Stimulated activated CD8-positive, alpha-beta memory T cell treated with anti-CD3 and anti-CD28 coated beads, Interleukin-2, amount 100 ng/mL, for 48 hours (primary cell): ENCODE measurements at regions not wholly inside any gene's neighbourhood (a gene's known extent, or its start where the extent isn't known, plus 50 kb on each side); places are given as distances from the start of the nearest gene placed in this dataset.
"Not testable (repeated sequence)": the region's sequence is repeated elsewhere in the genome, so short reads cannot be mapped to it uniquely, and the experiment has no call there.

Experiments used
- DNase-seq, 2 donors: peaks; one replicate each; pipeline ENCODE4 v3.0.0-alpha.2; 2020; ENCODE audit warnings: low read depth in 2 of 2

GRCh38 chr21:38112219-38112789 lies 144.5 kb upstream of the KCNJ15 start:
- no peak for DNase-seq

GRCh38 chr21:38114717-38115333 lies 142.0 kb upstream of the KCNJ15 start:
- DNase-seq = no peak

- DNase-seq = no peak
These were observed 140.9 kb upstream of the KCNJ15 start for GRCh38 chr21:38115870-38116269.

- no peak for DNase-seq
These were observed 137.0 kb upstream of the KCNJ15 start for GRCh38 chr21:38119793-38120192.

GRCh38 chr21:38120679-38120983 lies 136.2 kb upstream of the KCNJ15 start:
- not testable (repeated sequence) for DNase-seq

DNA sequence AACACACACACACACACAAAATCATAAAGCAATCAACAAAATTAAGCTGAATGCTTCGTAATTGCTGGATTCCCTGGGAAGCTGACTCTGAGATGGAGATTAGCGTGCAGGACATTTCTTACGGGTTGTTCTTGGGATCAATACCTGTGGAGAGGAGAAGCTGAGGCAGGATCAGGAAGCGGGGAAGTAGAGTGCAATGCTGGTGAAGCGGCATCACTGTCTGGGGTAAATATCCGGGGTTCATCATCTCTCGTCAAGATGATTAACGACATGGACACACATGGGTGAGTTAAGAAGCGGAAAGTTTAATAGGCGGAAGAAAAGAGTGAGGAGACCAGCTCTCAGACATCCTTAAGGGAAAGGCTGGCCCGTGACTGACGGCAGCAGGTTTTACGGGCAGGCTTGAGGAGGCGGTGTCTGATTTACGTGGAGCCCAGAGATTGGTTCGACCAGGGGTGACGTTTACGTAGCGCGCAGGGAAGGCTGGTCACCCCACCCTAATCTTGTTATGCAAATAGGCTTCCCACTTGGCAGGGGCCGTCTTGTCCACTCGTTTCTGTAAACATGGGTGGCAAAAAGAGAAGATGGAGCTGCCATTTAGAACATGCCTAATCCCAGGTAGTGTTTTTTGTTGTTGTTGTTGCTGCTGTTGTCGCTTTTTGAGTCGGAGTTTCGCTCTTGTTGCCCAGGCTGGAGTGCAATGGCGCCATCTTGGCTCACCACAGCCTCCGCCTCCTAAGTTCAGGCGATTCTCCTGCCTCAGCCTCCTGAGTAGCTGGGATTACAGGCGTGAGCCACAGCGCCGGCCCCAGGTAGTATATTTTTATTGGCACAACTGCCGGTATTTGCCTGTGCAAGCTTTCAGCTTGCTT lies 135.6 kb upstream of the KCNJ15 start:
- DNase-seq = no peak

DNA sequence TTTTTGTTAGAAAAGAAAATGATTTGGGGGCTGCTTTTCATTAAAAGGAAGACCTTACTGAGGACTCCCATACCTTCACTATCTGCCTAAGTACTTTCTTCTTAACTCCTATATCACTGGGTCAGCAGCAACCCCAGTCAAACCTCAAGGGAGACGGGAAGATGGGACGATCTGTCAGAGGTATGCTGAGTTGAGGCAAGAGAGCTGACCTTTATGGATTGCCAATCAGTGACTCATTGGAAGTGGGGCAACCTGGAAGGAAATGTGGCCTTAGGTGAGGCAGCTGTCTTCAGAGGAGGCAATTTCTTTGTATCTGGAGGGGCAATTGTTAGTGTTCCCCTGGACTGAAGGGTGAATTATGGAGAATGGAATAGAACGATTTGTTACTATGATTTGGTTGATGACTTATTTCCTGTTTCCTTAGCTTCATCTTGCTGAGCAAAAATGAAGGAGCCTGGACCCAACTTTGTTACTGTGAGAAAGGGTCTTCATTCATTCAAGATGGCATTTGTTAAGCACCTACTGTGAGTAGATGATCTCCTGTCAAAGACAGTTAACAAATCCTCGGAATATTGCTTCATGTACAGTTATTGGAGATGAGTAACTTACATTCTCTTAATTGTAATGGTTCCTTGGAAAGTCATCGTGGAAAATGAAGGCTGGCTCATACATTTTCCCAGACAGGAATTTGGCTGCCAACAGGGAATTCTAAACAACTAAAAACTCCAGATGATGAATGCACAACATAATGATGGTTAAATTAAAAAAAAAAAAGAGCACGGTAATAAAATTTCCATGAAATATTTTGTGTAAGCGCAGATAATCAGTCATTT lies 134.7 kb upstream of the KCNJ15 start:
- DNase-seq = no peak

DNA sequence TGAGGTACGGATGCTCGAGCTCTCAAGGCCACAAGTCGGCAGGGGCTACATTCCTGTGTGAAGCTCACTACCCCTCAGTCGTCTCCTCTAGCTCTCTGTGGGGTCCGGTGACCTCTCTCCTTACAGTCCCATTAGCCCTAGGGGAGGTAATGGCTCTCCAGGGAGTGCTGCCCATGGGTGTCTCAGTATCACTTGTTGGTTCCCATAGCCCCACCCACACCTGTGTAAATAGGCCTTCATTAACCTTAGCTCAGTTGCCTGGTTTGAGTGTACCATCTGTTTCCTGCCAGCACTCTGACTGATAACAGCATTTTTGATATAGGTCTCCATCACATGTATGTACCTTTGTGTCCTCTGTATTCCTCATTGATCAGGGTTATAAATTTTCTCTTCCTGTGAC lies 133.2 kb upstream of the KCNJ15 start:
- no peak for DNase-seq

DNA sequence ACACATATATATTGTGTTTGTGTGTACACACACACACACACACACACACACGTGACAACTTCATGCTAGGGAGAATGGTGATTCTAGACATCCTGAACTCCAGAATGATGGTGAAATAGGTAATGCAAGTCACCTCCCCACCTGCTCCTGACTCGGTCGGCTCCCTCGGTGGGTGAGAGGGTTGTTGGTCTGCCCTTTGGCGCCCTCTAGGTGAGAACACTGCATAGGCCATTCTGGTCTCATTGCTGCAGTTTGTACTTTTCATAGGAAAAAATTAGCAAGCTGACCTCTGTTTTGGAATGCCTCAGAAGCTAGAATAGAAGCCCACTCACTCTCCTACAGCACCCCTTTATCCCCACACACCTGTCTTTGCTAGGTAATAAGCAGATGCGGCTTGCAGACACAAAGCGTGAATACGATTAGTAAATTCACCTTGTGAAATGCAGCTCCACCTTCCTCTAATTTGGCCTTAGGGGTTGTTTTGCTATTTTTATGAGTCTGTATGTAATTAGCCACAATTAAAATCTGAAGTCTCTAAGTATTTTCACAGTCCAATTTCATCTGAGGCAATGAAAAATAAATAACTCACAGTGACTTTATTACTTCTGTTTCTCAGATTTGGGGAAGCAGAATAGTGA lies 130.0 kb upstream of the KCNJ15 start:
- DNase-seq = peak; percentile 27 to 33

DNA sequence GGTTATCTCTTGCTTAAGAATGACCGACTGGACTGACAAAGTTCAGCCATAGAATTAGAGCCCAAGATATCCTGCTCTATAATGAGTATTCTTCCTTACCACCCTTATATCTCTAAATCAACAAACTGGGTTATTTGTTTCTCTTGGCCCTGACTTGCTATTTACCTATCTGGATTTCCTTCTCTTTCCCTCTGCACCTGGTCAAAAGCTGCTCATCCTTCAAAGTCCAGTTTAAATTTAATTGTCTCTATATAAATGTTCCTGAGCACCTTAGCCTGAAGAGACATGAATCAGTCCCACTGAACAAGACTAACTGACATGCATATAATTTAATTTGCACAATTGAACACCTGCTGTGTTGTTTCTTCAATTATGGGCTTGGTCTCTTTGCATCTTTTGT lies 127.1 kb upstream of the KCNJ15 start:
- no peak for DNase-seq

DNA sequence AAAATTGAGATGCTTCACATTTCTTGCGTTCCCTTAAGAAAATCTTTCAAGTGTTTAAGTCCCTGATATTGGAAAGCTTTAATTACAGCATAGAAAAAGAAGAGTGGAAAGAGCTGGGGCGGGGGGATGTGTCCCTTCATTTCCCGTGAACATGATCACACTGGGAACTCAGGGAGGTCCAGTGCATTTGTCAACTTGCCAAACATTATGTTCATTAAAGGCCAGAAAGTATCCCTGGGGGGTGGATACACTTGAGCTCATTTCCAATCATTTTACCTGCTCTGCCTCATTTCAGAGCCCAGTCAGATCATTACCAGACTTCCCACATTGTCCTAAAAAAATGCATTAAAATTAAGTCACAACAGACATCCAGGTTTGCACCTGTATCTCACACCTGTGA lies 123.6 kb upstream of the KCNJ15 start:
- DNase-seq = no peak

- DNase-seq = no peak
These were observed 122.5 kb upstream of the KCNJ15 start for GRCh38 chr21:38134084-38134873.

- no peak for DNase-seq
These were observed 120.6 kb upstream of the KCNJ15 start for GRCh38 chr21:38136201-38136600.

DNA sequence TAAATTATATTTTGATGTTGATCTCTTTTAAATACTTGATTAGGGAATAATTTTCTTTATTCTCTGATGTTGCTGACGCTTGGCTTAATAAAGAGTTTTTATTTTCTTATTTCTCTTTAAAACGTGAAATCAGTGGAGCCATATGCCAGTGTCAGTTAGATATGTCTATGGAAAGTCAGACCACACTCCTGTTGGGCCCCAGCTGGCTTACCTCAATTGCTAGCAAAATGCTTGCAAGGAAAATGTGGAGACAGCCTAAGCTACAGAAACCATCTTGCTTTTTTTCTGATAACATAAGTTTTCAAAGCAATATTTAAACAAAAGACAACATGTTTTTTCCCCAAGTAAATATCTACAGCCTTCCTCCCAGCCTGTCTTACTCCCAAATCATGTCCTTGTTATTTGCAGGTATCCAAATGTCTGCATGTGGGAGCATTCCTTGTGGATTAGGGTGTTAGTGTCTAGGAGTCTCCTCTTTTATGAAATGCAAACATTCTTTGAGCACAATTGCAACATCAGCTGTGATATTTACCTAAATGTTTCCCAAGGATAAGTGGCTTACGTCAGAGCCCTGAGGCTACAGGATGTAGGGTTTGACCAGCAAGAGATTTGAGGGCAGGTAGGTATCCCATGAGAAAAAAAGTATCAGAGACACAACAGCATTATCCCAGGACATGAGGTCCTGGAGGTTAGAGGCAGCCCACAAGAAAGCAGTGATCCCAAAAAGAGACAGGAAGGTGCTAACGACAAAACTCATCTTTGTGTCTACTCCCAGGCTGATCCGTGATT lies 117.2 kb upstream of the KCNJ15 start:
- DNase-seq = no peak

GRCh38 chr21:38140207-38140903 lies 116.4 kb upstream of the KCNJ15 start:
- DNase-seq = no peak

DNA sequence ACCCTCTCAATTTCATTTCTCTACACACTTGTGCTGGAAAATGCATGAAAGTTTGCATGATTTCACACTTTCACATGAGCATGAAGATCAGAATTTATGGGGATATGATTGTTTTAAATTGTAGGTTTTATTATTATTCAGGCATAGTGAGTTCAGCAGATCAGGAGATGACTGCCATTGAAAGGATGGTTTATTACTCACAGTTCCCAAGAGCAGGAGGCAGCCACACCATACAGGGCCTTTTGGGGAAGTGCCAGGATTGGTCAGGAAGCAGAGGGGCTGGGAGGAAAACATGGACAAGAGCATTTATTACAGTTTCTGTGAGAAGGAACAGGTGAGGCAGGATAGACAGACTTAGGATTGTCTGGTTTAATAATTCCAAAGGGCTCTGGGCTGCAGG lies 114.6 kb upstream of the KCNJ15 start:
- no peak for DNase-seq

DNA sequence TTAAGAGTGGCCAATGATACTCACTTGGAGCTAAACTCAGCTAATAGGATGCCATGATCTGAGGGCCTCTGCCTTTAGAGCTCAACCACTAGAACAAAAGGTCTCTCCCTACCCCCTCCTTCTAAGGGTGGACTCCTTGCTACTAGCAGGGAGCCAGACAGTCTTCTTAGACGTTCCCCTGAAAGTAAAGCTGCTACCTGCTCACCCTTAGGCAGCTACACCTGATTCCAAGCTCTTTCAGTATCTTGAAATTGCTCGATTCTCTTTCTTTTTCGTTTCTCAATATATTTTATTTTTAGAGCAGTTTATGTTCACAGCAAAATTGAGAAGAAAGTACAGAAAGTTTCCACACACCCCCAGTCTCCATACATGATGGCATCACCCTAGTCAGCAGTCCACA lies 112.6 kb upstream of the KCNJ15 start:
- DNase-seq = no peak

DNA sequence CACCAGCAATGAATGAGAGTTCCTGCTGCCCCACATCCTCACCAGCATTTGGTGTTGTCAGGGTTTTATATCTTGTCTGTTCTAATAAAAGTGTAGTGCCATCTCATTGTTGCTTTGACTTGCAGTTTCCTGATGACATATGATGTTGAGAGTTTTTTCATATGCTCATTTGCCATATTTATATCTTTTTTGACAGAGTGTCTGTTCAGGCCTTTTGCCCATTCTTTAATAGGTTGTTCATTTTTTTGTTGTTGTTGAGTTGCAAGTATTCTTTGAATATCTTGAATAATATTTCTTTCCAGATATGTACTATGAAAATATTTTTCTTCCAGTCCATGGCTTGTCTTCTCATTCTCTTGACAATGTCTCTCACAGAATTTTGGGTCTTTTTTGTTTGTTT lies 111.7 kb upstream of the KCNJ15 start:
- DNase-seq = no peak

DNA sequence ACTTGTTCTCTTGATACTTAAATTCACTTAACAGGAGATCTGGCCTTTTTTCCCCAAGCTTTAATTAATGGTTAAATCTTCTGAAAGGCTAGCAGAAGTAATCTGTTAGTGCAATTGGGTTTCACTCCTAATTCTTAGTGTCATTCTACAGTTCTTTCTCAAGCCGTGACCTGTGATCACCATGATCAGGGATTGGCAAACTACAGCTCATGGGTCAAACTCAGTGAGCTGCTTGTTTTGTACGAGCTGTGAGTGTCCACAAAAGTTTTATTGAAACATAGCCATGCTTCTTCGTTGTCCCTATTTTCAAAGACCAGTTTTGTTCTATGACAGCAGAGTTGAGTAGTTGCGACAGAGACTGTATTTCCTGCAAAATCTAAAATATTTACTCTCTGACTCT lies 109.4 kb upstream of the KCNJ15 start:
- no peak for DNase-seq

DNA sequence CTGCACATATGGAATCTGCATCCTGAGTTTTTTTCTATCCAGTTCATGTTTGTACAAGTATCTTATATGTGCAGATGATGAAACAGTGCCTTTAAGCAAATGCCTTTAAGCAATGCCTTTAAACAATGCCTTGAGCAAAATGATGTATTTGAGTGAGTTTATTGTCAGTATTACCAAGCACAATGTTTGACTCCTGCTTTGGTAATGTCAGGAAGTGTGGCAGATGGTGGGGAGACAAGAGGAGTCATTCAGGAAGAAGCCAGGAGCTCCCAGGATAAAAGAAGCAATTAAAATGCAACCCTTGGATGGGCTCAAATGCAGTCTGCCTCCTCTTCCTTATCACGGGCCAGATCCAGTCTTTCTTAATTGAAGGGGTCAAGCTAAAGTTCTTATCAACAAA lies 108.7 kb upstream of the KCNJ15 start:
- no peak for DNase-seq
